ENCODE measurements at regions not wholly inside any gene's neighbourhood (a gene's known extent, or its start where the extent isn't known, plus 50 kb on each side); places are given as distances from the start of the nearest gene placed in this dataset.
A peak's percentile ranks its signal among the peaks of the same experiment; 100 is the strongest.

- Histone ChIP-seq H3K9me3 (ENCODE audit: low read length) (no peaks in the 10 kb centered on the region), H3K27ac (ENCODE audit: low read depth, low read length) (no peak overlapping the region), H3K4me3 (ENCODE audit: low read length) (no peak overlapping the region), H3K27me3 (ENCODE audit: insufficient read depth, low read length, poor library complexity, severe bottlenecking) (no peaks in the 10 kb centered on the region), H3K36me3 (ENCODE audit: insufficient read depth, low read length) (no peaks in the 10 kb centered on the region), H3K4me1 (ENCODE audit: insufficient read depth, low read length) (no peaks in the 10 kb centered on the region)
- Mint-ChIP-seq H3K9me3 (peaks cover 0 to 5% (median 2%) of the 10 kb centered on the region in 5 donors), H3K27me3 (peaks cover 0 to 3% of the 10 kb centered on the region in 2 donors), H3K4me1 (no peaks in the 10 kb centered on the region), H3K27ac (no peak overlapping the region), H3K4me3 (no peak overlapping the region), H3K36me3 (no peaks in the 10 kb centered on the region)
- DNase-seq, result no peak
- ChIA-PET POLR2A (no interaction called here), CTCF (no interaction called here)
Measured at GRCh38 chr16:49216593-49216992, 65.0 kb downstream of the CBLN1 start.

GRCh38 chr16:49213594-49213993 lies 68.0 kb downstream of the CBLN1 start:
- Histone ChIP-seq H3K4me1 (ENCODE audit: insufficient read depth, low read length) (no peaks in the 10 kb centered on the region), H3K9me3 (ENCODE audit: low read length) (no peaks in the 10 kb centered on the region), H3K27me3 (ENCODE audit: insufficient read depth, low read length, poor library complexity, severe bottlenecking) (no peaks in the 10 kb centered on the region), H3K4me3 (ENCODE audit: low read length) (no peak overlapping the region), H3K36me3 (ENCODE audit: insufficient read depth, low read length) (no peaks in the 10 kb centered on the region), H3K27ac (ENCODE audit: low read depth, low read length) (no peak overlapping the region)
- CTCF ChIA-PET, result no interaction called here
- Mint-ChIP-seq H3K27ac (peak overlapping the region in 1 of 8 donors; percentile 26), H3K9me3 (peaks cover 0 to 6% (median 4%) of the 10 kb centered on the region in 5 donors), H3K36me3 (no peaks in the 10 kb centered on the region), H3K4me3 (no peak overlapping the region), H3K27me3 (peaks cover 0 to 3% of the 10 kb centered on the region in 2 donors), H3K4me1 (no peaks in the 10 kb centered on the region)
- DNase-seq, result no peak
- POLR2A ChIA-PET, result no interaction called here

GRCh38 chr16:49204191-49204590 lies 77.4 kb downstream of the CBLN1 start:
- Histone ChIP-seq H3K4me1 (ENCODE audit: insufficient read depth, low read length) (no peaks in the 10 kb centered on the region), H3K9me3 (ENCODE audit: low read length) (no peaks in the 10 kb centered on the region), H3K27ac (ENCODE audit: low read depth, low read length) (no peak overlapping the region), H3K27me3 (ENCODE audit: insufficient read depth, low read length, poor library complexity, severe bottlenecking) (no peaks in the 10 kb centered on the region), H3K36me3 (ENCODE audit: insufficient read depth, low read length) (no peaks in the 10 kb centered on the region), H3K4me3 (ENCODE audit: low read length) (no peak overlapping the region)
- Mint-ChIP-seq H3K9me3 (peaks cover 0 to 5% (median 3%) of the 10 kb centered on the region in 5 donors), H3K4me1 (no peaks in the 10 kb centered on the region), H3K27me3 (peaks cover 0 to 3% of the 10 kb centered on the region in 2 donors), H3K4me3 (no peak overlapping the region), H3K27ac (no peak overlapping the region), H3K36me3 (no peaks in the 10 kb centered on the region)
- CTCF ChIA-PET, result no interaction called here
- POLR2A ChIA-PET, result no interaction called here
- no peak for DNase-seq

GRCh38 chr16:49203361-49203760 lies 78.3 kb downstream of the CBLN1 start:
- H3K27me3 Mint-ChIP-seq, result peaks cover 0 to 4% of the 10 kb centered on the region in 2 donors
- Histone ChIP-seq H3K36me3 (ENCODE audit: insufficient read depth, low read length) (no peaks in the 10 kb centered on the region), H3K4me3 (ENCODE audit: low read length) (no peak overlapping the region), H3K4me1 (ENCODE audit: insufficient read depth, low read length) (no peaks in the 10 kb centered on the region), H3K27ac (ENCODE audit: low read depth, low read length) (no peak overlapping the region), H3K27me3 (ENCODE audit: insufficient read depth, low read length, poor library complexity, severe bottlenecking) (no peaks in the 10 kb centered on the region), H3K9me3 (ENCODE audit: low read length) (no peaks in the 10 kb centered on the region)
- ChIA-PET POLR2A (no interaction called here), CTCF (no interaction called here)
- H3K27ac Mint-ChIP-seq, result no peak overlapping the region
- H3K9me3 Mint-ChIP-seq, result peaks cover 0 to 5% (median 2%) of the 10 kb centered on the region in 5 donors
- H3K36me3 Mint-ChIP-seq, result no peaks in the 10 kb centered on the region
- no peak overlapping the region for H3K4me3 Mint-ChIP-seq
- H3K4me1 Mint-ChIP-seq, result no peaks in the 10 kb centered on the region
- no peak for DNase-seq

GRCh38 chr16:49201118-49201517 lies 80.5 kb downstream of the CBLN1 start:
- H3K27ac ChIP-seq (ENCODE audit: low read depth, low read length), result no peak overlapping the region
- no peak overlapping the region for H3K27ac Mint-ChIP-seq
- H3K36me3 Mint-ChIP-seq, result no peaks in the 10 kb centered on the region

GRCh38 chr16:49200223-49200820 lies 81.3 kb downstream of the CBLN1 start:
- DNase-seq, result no peak
- POLR2A ChIA-PET, result no interaction called here

More at GRCh38 chr16:49201118-49201517, 80.5 kb downstream of the CBLN1 start:
- H3K4me1 ChIP-seq (ENCODE audit: insufficient read depth, low read length), result no peaks in the 10 kb centered on the region
- Mint-ChIP-seq H3K4me1 (no peaks in the 10 kb centered on the region), H3K27me3 (peaks cover 0 to 4% of the 10 kb centered on the region in 2 donors), H3K4me3 (no peak overlapping the region), H3K9me3 (peaks cover 0 to 4% (median 3%) of the 10 kb centered on the region in 5 donors)
- no peaks in the 10 kb centered on the region for H3K36me3 ChIP-seq (ENCODE audit: insufficient read depth, low read length)
- H3K4me3 ChIP-seq (ENCODE audit: low read length), result no peak overlapping the region
- H3K9me3 ChIP-seq (ENCODE audit: low read length), result no peaks in the 10 kb centered on the region
- ChIA-PET CTCF (no interaction called here), POLR2A (no interaction called here)
- DNase-seq, result no peak
- no peaks in the 10 kb centered on the region for H3K27me3 ChIP-seq (ENCODE audit: insufficient read depth, low read length, poor library complexity, severe bottlenecking)

GRCh38 chr16:49195237-49195548 lies 86.4 kb downstream of the CBLN1 start:
- Histone ChIP-seq H3K27me3 (ENCODE audit: insufficient read depth, low read length, poor library complexity, severe bottlenecking) (no peaks in the 10 kb centered on the region), H3K9me3 (ENCODE audit: low read length) (no peaks in the 10 kb centered on the region), H3K27ac (ENCODE audit: low read depth, low read length) (no peak overlapping the region), H3K4me3 (ENCODE audit: low read length) (no peak overlapping the region), H3K4me1 (ENCODE audit: insufficient read depth, low read length) (no peaks in the 10 kb centered on the region), H3K36me3 (ENCODE audit: insufficient read depth, low read length) (no peaks in the 10 kb centered on the region)
- Mint-ChIP-seq H3K27ac (no peak overlapping the region), H3K27me3 (peaks cover 0 to 7% of the 10 kb centered on the region in 2 donors), H3K36me3 (no peaks in the 10 kb centered on the region), H3K4me1 (no peaks in the 10 kb centered on the region), H3K4me3 (no peak overlapping the region), H3K9me3 (peaks cover 6 to 12% (median 8%) of the 10 kb centered on the region in 5 donors)
- ChIA-PET CTCF (no interaction called here), POLR2A (no interaction called here)
- no peak for DNase-seq

More at GRCh38 chr16:49200223-49200820, 81.3 kb downstream of the CBLN1 start:
- peaks cover 0 to 4% of the 10 kb centered on the region in 2 donors for H3K27me3 Mint-ChIP-seq
- H3K4me1 ChIP-seq (ENCODE audit: insufficient read depth, low read length), result no peaks in the 10 kb centered on the region
- H3K36me3 Mint-ChIP-seq, result no peaks in the 10 kb centered on the region
- no peak overlapping the region for H3K27ac ChIP-seq (ENCODE audit: low read depth, low read length)
- no peaks in the 10 kb centered on the region for H3K9me3 ChIP-seq (ENCODE audit: low read length)
- CTCF ChIA-PET, result no interaction called here
- H3K4me1 Mint-ChIP-seq, result no peaks in the 10 kb centered on the region
- no peak overlapping the region for H3K4me3 Mint-ChIP-seq
- H3K4me3 ChIP-seq (ENCODE audit: low read length), result no peak overlapping the region
- peaks cover 0 to 4% (median 3%) of the 10 kb centered on the region in 5 donors for H3K9me3 Mint-ChIP-seq
- H3K36me3 ChIP-seq (ENCODE audit: insufficient read depth, low read length), result no peaks in the 10 kb centered on the region
- H3K27me3 ChIP-seq (ENCODE audit: insufficient read depth, low read length, poor library complexity, severe bottlenecking), result no peaks in the 10 kb centered on the region
- no peak overlapping the region for H3K27ac Mint-ChIP-seq

- ChIA-PET POLR2A (no interaction called here), CTCF (no interaction called here)
- no peaks in the 10 kb centered on the region for H3K9me3 ChIP-seq (ENCODE audit: low read length)
- H3K27me3 Mint-ChIP-seq, result peaks cover 0 to 7% of the 10 kb centered on the region in 2 donors
- H3K36me3 Mint-ChIP-seq, result no peaks in the 10 kb centered on the region
- DNase-seq, result no peak
- no peaks in the 10 kb centered on the region for H3K27me3 ChIP-seq (ENCODE audit: insufficient read depth, low read length, poor library complexity, severe bottlenecking)
- peaks cover 6 to 14% (median 10%) of the 10 kb centered on the region in 5 donors for H3K9me3 Mint-ChIP-seq
- no peaks in the 10 kb centered on the region for H3K36me3 ChIP-seq (ENCODE audit: insufficient read depth, low read length)
- no peak overlapping the region for H3K27ac Mint-ChIP-seq
- no peaks in the 10 kb centered on the region for H3K4me1 Mint-ChIP-seq
- H3K4me1 ChIP-seq (ENCODE audit: insufficient read depth, low read length), result no peaks in the 10 kb centered on the region
- no peak overlapping the region for H3K27ac ChIP-seq (ENCODE audit: low read depth, low read length)
- no peak overlapping the region for H3K4me3 ChIP-seq (ENCODE audit: low read length)
- no peak overlapping the region for H3K4me3 Mint-ChIP-seq
Measured at GRCh38 chr16:49194537-49195236, 87.0 kb downstream of the CBLN1 start.

Data from CD8-positive, alpha-beta memory T cell (primary cell).